ENCODE measurements at regions not wholly inside any gene's neighbourhood (a gene's known extent, or its start where the extent isn't known, plus 50 kb on each side); places are given as distances from the start of the nearest gene placed in this dataset.
"Not testable (repeated sequence)": the region's sequence is repeated elsewhere in the genome, so short reads cannot be mapped to it uniquely, and the experiment has no call there.

- not testable (repeated sequence) for DNase-seq (ENCODE audit: low spot score); H3K9ac ChIP-seq (ENCODE audit: low read depth, low read length, poor library complexity); H3K14ac ChIP-seq (ENCODE audit: low read length); H3K36me3 ChIP-seq (replicated peaks in 1 of 2; ENCODE audit: control insufficient read depth in 2 of 2, insufficient read depth in 2 of 2, low read length in 2 of 2); H3K4me3 ChIP-seq (ENCODE audit: low read length in 2 of 2); H3K27ac ChIP-seq (replicated peaks; ENCODE audit: low read length); H3K23ac ChIP-seq (ENCODE audit: low read depth, low read length, poor library complexity); H2BK15ac ChIP-seq (ENCODE audit: low read length); H2AK5ac ChIP-seq (ENCODE audit: low read depth, low read length); H2BK5ac ChIP-seq (ENCODE audit: low read length); H3K4ac ChIP-seq (ENCODE audit: low read length); H2BK120ac ChIP-seq (ENCODE audit: low read depth, low read length); H4K91ac ChIP-seq (ENCODE audit: low read depth, low read length, poor library complexity); H3K4me2 ChIP-seq (ENCODE audit: insufficient read depth, low read length, poor library complexity, severe bottlenecking); H3K79me1 ChIP-seq (ENCODE audit: low read depth, low read length); H3K27me3 ChIP-seq (ENCODE audit: control insufficient read depth in 3 of 3, insufficient read depth in 3 of 3, low read depth in 1 of 3, low read length in 3 of 3); H2AFZ ChIP-seq (ENCODE audit: low read length); H4K8ac ChIP-seq (ENCODE audit: low read depth, low read length); H2BK12ac ChIP-seq (ENCODE audit: low read length); H3K18ac ChIP-seq (ENCODE audit: low read length); H3K4me1 ChIP-seq (ENCODE audit: control insufficient read depth in 2 of 2, insufficient read depth in 1 of 2, low read depth in 1 of 2, low read length in 2 of 2); H3K9me3 ChIP-seq (replicated peaks in 1 of 2; ENCODE audit: control insufficient read depth in 2 of 2, insufficient read depth in 1 of 2, low read depth in 1 of 2, low read length in 2 of 2)
- no CpG with 5 or more reads among the region's 3 CpGs for WGBS, 2 donors (ENCODE audit: extremely low coverage in 2 of 2, insufficient read length in 2 of 2, insufficient replicate concordance in 1 of 2)
These were observed 518.9 kb downstream of the PCDH11X start for GRCh38 chrX:92298067-92298466.

GRCh38 chrX:92333194-92333593 lies 554.0 kb downstream of the PCDH11X start:
- not testable (repeated sequence) for H2BK12ac ChIP-seq (ENCODE audit: low read length); H2BK5ac ChIP-seq (ENCODE audit: low read length); DNase-seq (ENCODE audit: low spot score); H2BK15ac ChIP-seq (ENCODE audit: low read length); H3K14ac ChIP-seq (ENCODE audit: low read length); H4K8ac ChIP-seq (ENCODE audit: low read depth, low read length); H3K4me2 ChIP-seq (ENCODE audit: insufficient read depth, low read length, poor library complexity, severe bottlenecking); H2AK5ac ChIP-seq (ENCODE audit: low read depth, low read length); H4K91ac ChIP-seq (ENCODE audit: low read depth, low read length, poor library complexity); H3K23ac ChIP-seq (ENCODE audit: low read depth, low read length, poor library complexity); H2BK120ac ChIP-seq (ENCODE audit: low read depth, low read length); H2AFZ ChIP-seq (ENCODE audit: low read length); H3K4ac ChIP-seq (ENCODE audit: low read length); H3K18ac ChIP-seq (ENCODE audit: low read length); H3K27me3 ChIP-seq (ENCODE audit: control insufficient read depth in 3 of 3, insufficient read depth in 3 of 3, low read depth in 1 of 3, low read length in 3 of 3); H3K4me1 ChIP-seq (ENCODE audit: control insufficient read depth in 2 of 2, insufficient read depth in 1 of 2, low read depth in 1 of 2, low read length in 2 of 2); H3K9ac ChIP-seq (ENCODE audit: low read depth, low read length, poor library complexity); H3K79me1 ChIP-seq (ENCODE audit: low read depth, low read length); H3K27ac ChIP-seq (replicated peaks; ENCODE audit: low read length); H3K4me3 ChIP-seq (ENCODE audit: low read length in 2 of 2); H3K36me3 ChIP-seq (replicated peaks in 1 of 2; ENCODE audit: control insufficient read depth in 2 of 2, insufficient read depth in 2 of 2, low read length in 2 of 2); H3K9me3 ChIP-seq (replicated peaks in 1 of 2; ENCODE audit: control insufficient read depth in 2 of 2, insufficient read depth in 1 of 2, low read depth in 1 of 2, low read length in 2 of 2)
- no CpG with 5 or more reads among the region's 5 CpGs for WGBS, 2 donors (ENCODE audit: extremely low coverage in 2 of 2, insufficient read length in 2 of 2, insufficient replicate concordance in 1 of 2)

GRCh38 chrX:92351065-92351464 lies 571.9 kb downstream of the PCDH11X start:
- no CpG with 5 or more reads among the region's 6 CpGs for WGBS, 2 donors (ENCODE audit: extremely low coverage in 2 of 2, insufficient read length in 2 of 2, insufficient replicate concordance in 1 of 2)

GRCh38 chrX:92351511-92351910 lies 572.3 kb downstream of the PCDH11X start:
- H3K4me2 ChIP-seq (ENCODE audit: insufficient read depth, low read length, poor library complexity, severe bottlenecking) = no peak overlapping the region
- no peak for DNase-seq (ENCODE audit: low spot score)
- H3K9me3 ChIP-seq (replicated peaks in 1 of 2; ENCODE audit: control insufficient read depth in 2 of 2, insufficient read depth in 1 of 2, low read depth in 1 of 2, low read length in 2 of 2) = no peaks in the 10 kb centered on the region
- H3K4me1 ChIP-seq (ENCODE audit: control insufficient read depth in 2 of 2, insufficient read depth in 1 of 2, low read depth in 1 of 2, low read length in 2 of 2) = no peaks in the 10 kb centered on the region
- H2BK12ac ChIP-seq (ENCODE audit: low read length) = no peak overlapping the region
- no CpG with 5 or more reads among the region's 2 CpGs for WGBS, 2 donors (ENCODE audit: extremely low coverage in 2 of 2, insufficient read length in 2 of 2, insufficient replicate concordance in 1 of 2)
- H2BK120ac ChIP-seq (ENCODE audit: low read depth, low read length) = no peak overlapping the region
- H3K14ac ChIP-seq (ENCODE audit: low read length) = no peak overlapping the region
- H3K27ac ChIP-seq (replicated peaks; ENCODE audit: low read length) = no peak overlapping the region
- no peak overlapping the region for H3K18ac ChIP-seq (ENCODE audit: low read length)
- H3K36me3 ChIP-seq (replicated peaks in 1 of 2; ENCODE audit: control insufficient read depth in 2 of 2, insufficient read depth in 2 of 2, low read length in 2 of 2) = no peaks in the 10 kb centered on the region
- H3K4me3 ChIP-seq (ENCODE audit: low read length in 2 of 2) = no peak overlapping the region
- H3K4ac ChIP-seq (ENCODE audit: low read length) = no peak overlapping the region
- H3K27me3 ChIP-seq (ENCODE audit: control insufficient read depth in 3 of 3, insufficient read depth in 3 of 3, low read depth in 1 of 3, low read length in 3 of 3) = no peaks in the 10 kb centered on the region
- H2AFZ ChIP-seq (ENCODE audit: low read length) = no peak overlapping the region
- no peak overlapping the region for H4K8ac ChIP-seq (ENCODE audit: low read depth, low read length)
- H2BK5ac ChIP-seq (ENCODE audit: low read length) = no peak overlapping the region
- no peak overlapping the region for H2BK15ac ChIP-seq (ENCODE audit: low read length)
- H3K9ac ChIP-seq (ENCODE audit: low read depth, low read length, poor library complexity) = no peak overlapping the region
- no peaks in the 10 kb centered on the region for H3K79me1 ChIP-seq (ENCODE audit: low read depth, low read length)
- no peak overlapping the region for H3K23ac ChIP-seq (ENCODE audit: low read depth, low read length, poor library complexity)
- no peak overlapping the region for H2AK5ac ChIP-seq (ENCODE audit: low read depth, low read length)
- H4K91ac ChIP-seq (ENCODE audit: low read depth, low read length, poor library complexity) = no peak overlapping the region

More at GRCh38 chrX:92351065-92351464, 571.9 kb downstream of the PCDH11X start:
- not testable (repeated sequence) for H2BK15ac ChIP-seq (ENCODE audit: low read length); H2BK120ac ChIP-seq (ENCODE audit: low read depth, low read length); H3K4me2 ChIP-seq (ENCODE audit: insufficient read depth, low read length, poor library complexity, severe bottlenecking); H3K9ac ChIP-seq (ENCODE audit: low read depth, low read length, poor library complexity); H3K14ac ChIP-seq (ENCODE audit: low read length); H2BK12ac ChIP-seq (ENCODE audit: low read length); H3K4ac ChIP-seq (ENCODE audit: low read length); H2BK5ac ChIP-seq (ENCODE audit: low read length); H3K4me1 ChIP-seq (ENCODE audit: control insufficient read depth in 2 of 2, insufficient read depth in 1 of 2, low read depth in 1 of 2, low read length in 2 of 2); H3K27ac ChIP-seq (replicated peaks; ENCODE audit: low read length); DNase-seq (ENCODE audit: low spot score); H3K36me3 ChIP-seq (replicated peaks in 1 of 2; ENCODE audit: control insufficient read depth in 2 of 2, insufficient read depth in 2 of 2, low read length in 2 of 2); H3K23ac ChIP-seq (ENCODE audit: low read depth, low read length, poor library complexity); H4K91ac ChIP-seq (ENCODE audit: low read depth, low read length, poor library complexity); H3K79me1 ChIP-seq (ENCODE audit: low read depth, low read length); H3K18ac ChIP-seq (ENCODE audit: low read length); H3K27me3 ChIP-seq (ENCODE audit: control insufficient read depth in 3 of 3, insufficient read depth in 3 of 3, low read depth in 1 of 3, low read length in 3 of 3); H3K9me3 ChIP-seq (replicated peaks in 1 of 2; ENCODE audit: control insufficient read depth in 2 of 2, insufficient read depth in 1 of 2, low read depth in 1 of 2, low read length in 2 of 2); H2AK5ac ChIP-seq (ENCODE audit: low read depth, low read length); H2AFZ ChIP-seq (ENCODE audit: low read length); H4K8ac ChIP-seq (ENCODE audit: low read depth, low read length); H3K4me3 ChIP-seq (ENCODE audit: low read length in 2 of 2)
